Left ventricle myocardium inferior (tissue), 1 donor: ENCODE measurements at regions not wholly inside any gene's neighbourhood (a gene's known extent, or its start where the extent isn't known, plus 50 kb on each side); places are given as distances from the start of the nearest gene placed in this dataset.

Experiments used
- DNase-seq: peaks from one replicate; pipeline ENCODE4 v3.0.0-alpha.2; 2020
- H3K27ac ChIP-seq: fragments of 200-600 bp; replicated peaks from 2 replicates; pipeline ENCODE4 v1.8.0; 2021
- H3K27me3 ChIP-seq: fragments of 200-600 bp; 2 replicates; pipeline ENCODE4 v1.8.0; 2021; ENCODE audit warnings: low read depth
- H3K36me3 ChIP-seq: fragments of 200-600 bp; 2 replicates; pipeline ENCODE4 v1.8.0; 2021
- H3K4me1 ChIP-seq: fragments of 200-600 bp; 2 replicates; pipeline ENCODE4 v1.8.0; 2021
- H3K4me3 ChIP-seq: fragments of 200-600 bp; 2 replicates; pipeline ENCODE4 v1.8.0; 2021; ENCODE audit warnings: mild to moderate bottlenecking, moderate library complexity
- H3K9me3 ChIP-seq: fragments of 200-600 bp; replicated peaks from 2 replicates; pipeline ENCODE4 v1.8.0; 2021
- CTCF ChIP-seq: fragments of 200-600 bp; IDR thresholded peaks from 2 replicates; pipeline ENCODE4 v1.8.0; 2021; ENCODE audit warnings: antibody characterized with exemption, mild to moderate bottlenecking, borderline replicate concordance
- intact Hi-C: fragments of 100-400 bp; cut with micrococcal nuclease; formaldehyde crosslinking; loops from one replicate; pipeline ENCODE4 v1.11.0; 2022
- donor health status: DM: no; HTN: yes; CAD: no; lungs with severe emphysema.

- Histone ChIP-seq H3K27ac (no peak overlapping the region), H3K36me3 (no peaks in the 10 kb centered on the region), H3K4me3 (no peak overlapping the region), H3K4me1 (no peaks in the 10 kb centered on the region), H3K9me3 (no peaks in the 10 kb centered on the region), H3K27me3 (peaks cover 6% of the 10 kb centered on the region)
- DNase-seq, result no peak
- intact Hi-C loops, result no loop called here
- TF ChIP-seq CTCF, result no peak
Measured at GRCh38 chr10:107800061-107800460, 635.6 kb upstream of the SORCS1 start.

- Histone ChIP-seq H3K4me1 (no peaks in the 10 kb centered on the region), H3K36me3 (no peaks in the 10 kb centered on the region), H3K4me3 (no peak overlapping the region), H3K27ac (no peak overlapping the region), H3K9me3 (peaks cover 38% of the 10 kb centered on the region), H3K27me3 (no peaks in the 10 kb centered on the region)
- DNase-seq, result no peak
- no peak for TF ChIP-seq CTCF
- intact Hi-C loops, result no loop called here
Measured at GRCh38 chr10:107790271-107790670, 625.8 kb upstream of the SORCS1 start.

DNA sequence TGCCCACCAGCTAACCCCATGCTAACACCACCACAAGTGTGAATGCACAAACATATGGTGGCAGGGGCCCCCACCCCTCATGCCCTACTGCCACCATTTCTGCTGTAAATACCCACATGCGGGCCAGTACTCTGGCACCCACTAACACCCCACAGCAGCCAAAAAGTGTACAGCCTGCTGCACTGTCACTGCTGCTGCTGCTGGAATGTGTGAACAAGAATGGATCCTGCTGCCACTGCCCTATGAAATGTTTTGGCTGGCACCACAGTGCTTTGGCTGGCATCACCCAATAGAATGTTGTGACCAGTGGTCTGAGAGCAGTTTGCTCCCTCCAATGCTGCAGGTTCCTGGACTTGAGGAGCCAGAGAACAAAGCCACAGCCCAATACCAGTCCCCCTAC, 606.6 kb upstream of the SORCS1 start:
- Histone ChIP-seq H3K9me3 (peaks cover 36% of the 10 kb centered on the region), H3K36me3 (no peaks in the 10 kb centered on the region), H3K4me3 (no peak overlapping the region), H3K27me3 (no peaks in the 10 kb centered on the region), H3K27ac (no peak overlapping the region), H3K4me1 (no peaks in the 10 kb centered on the region)
- intact Hi-C loops, result no loop called here
- DNase-seq, result no peak
- TF ChIP-seq CTCF, result no peak

GRCh38 chr10:107767185-107767584, 602.7 kb upstream of the SORCS1 start:
- intact Hi-C loops, result no loop called here
- Histone ChIP-seq H3K4me3 (no peak overlapping the region), H3K9me3 (peaks cover 2% of the 10 kb centered on the region), H3K27ac (no peak overlapping the region), H3K27me3 (no peaks in the 10 kb centered on the region), H3K36me3 (no peaks in the 10 kb centered on the region), H3K4me1 (no peaks in the 10 kb centered on the region)
- TF ChIP-seq CTCF, result no peak
- no peak for DNase-seq

GRCh38 chr10:107754814-107755213, 590.3 kb upstream of the SORCS1 start:
- no peaks in the 10 kb centered on the region for H3K36me3 ChIP-seq
- H3K27me3 ChIP-seq, result no peaks in the 10 kb centered on the region
- H3K27ac ChIP-seq, result no peak overlapping the region
- intact Hi-C loops, result no loop called here
- peaks cover 10% of the 10 kb centered on the region for H3K9me3 ChIP-seq
- DNase-seq, result no peak
- no peak for TF ChIP-seq CTCF
- H3K4me3 ChIP-seq, result no peak overlapping the region
- no peaks in the 10 kb centered on the region for H3K4me1 ChIP-seq

DNA sequence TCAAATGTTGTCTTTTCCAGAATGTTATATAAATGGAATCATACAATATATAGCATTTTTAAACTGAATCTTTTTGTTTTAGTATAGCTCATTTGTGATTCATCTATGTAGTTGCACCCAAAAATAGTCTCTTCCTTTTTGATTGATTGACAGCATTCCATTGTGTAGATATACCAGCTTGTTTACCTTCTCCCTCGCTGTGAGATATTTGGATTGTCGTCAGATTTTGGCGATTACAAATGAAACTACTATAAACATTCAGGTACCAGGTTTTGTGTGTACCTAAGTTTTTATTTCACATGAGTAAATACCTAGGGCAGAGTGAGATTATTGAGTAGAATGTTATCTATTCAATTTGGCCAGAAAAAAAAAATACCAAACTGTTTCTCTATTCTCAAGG, 584.7 kb upstream of the SORCS1 start:
- H3K36me3 ChIP-seq, result no peaks in the 10 kb centered on the region
- no peak for TF ChIP-seq CTCF
- no peaks in the 10 kb centered on the region for H3K4me1 ChIP-seq
- no peak overlapping the region for H3K27ac ChIP-seq
- H3K4me3 ChIP-seq, result no peak overlapping the region
- peaks cover 10% of the 10 kb centered on the region for H3K9me3 ChIP-seq
- intact Hi-C loops, result no loop called here
- H3K27me3 ChIP-seq, result no peaks in the 10 kb centered on the region
- no peak for DNase-seq
